Fibroblast of the aortic adventitia (primary cell): ENCODE measurements at regions not wholly inside any gene's neighbourhood (a gene's known extent, or its start where the extent isn't known, plus 50 kb on each side); places are given as distances from the start of the nearest gene placed in this dataset.

Experiments used
- DNase-seq: peaks from one replicate; pipeline ENCODE4 v3.0.0-alpha.2; 2010; ENCODE audit warnings: low read depth
- H3K4me3 ChIP-seq: 2 replicates; pipeline ENCODE4 v1.5.1; 2011; ENCODE audit warnings: low read depth, mild to moderate bottlenecking, control low read depth, low read length, moderate library complexity
- TF ChIP-seq, protein P1 (sequence below): IDR thresholded peaks from 2 replicates; pipeline ENCODE4 v1.5.1; 2011; ENCODE audit warnings: mild to moderate bottlenecking, low read length, control low read depth, inconsistent platforms; ENCODE audit not compliant: insufficient read depth

DNA sequence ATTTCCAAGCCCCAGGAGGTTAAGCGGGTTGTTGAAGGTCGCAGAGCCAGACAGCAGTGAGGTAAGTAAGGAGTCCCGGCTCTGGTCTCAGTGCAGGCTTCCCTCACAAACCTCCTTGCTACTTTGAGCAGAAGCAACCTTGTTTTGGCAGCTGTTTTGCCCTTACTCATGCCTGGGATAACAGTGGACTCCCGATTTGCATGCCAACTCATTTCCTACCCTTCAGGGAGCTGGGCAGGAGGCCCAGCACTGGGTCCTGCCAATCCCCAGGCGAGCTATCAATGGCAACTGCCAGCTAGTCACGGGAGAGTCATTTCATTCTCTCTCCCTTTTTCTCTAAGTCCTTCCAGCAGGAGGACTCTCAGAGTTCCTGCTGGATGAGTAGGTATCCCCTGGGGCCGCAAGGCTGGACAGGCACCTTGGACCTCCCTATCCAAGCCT, 72.0 kb upstream of the KSR1 start:
- no peak overlapping the region for H3K4me3 ChIP-seq
- DNase-seq, result peak; percentile 99
- TF ChIP-seq, protein P1, sequence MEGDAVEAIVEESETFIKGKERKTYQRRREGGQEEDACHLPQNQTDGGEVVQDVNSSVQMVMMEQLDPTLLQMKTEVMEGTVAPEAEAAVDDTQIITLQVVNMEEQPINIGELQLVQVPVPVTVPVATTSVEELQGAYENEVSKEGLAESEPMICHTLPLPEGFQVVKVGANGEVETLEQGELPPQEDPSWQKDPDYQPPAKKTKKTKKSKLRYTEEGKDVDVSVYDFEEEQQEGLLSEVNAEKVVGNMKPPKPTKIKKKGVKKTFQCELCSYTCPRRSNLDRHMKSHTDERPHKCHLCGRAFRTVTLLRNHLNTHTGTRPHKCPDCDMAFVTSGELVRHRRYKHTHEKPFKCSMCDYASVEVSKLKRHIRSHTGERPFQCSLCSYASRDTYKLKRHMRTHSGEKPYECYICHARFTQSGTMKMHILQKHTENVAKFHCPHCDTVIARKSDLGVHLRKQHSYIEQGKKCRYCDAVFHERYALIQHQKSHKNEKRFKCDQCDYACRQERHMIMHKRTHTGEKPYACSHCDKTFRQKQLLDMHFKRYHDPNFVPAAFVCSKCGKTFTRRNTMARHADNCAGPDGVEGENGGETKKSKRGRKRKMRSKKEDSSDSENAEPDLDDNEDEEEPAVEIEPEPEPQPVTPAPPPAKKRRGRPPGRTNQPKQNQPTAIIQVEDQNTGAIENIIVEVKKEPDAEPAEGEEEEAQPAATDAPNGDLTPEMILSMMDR, result peak; percentile 37

DNA sequence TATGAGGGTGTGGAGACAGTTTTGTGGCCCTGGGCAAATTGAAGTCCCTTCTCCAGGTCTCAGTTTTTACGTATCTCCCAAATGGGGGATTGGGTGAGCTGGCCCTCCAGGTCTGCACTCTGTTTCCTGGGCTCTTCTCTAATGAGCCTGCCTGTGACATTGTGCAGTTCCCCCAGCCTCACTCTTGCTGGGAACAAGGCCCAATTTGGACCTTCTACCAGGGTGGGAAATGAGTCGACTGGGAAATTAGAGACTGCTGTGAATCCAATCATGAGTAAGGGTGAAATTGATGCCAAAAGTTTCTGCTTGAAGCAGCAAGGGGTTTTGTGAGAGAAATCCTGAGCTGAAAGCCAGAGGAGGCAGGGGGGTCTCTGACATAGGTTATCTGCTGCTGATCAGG, 71.5 kb upstream of the KSR1 start:
- DNase-seq, result peak; percentile 69
- TF ChIP-seq, protein P1, result no peak
- H3K4me3 ChIP-seq, result no peak overlapping the region

DNA sequence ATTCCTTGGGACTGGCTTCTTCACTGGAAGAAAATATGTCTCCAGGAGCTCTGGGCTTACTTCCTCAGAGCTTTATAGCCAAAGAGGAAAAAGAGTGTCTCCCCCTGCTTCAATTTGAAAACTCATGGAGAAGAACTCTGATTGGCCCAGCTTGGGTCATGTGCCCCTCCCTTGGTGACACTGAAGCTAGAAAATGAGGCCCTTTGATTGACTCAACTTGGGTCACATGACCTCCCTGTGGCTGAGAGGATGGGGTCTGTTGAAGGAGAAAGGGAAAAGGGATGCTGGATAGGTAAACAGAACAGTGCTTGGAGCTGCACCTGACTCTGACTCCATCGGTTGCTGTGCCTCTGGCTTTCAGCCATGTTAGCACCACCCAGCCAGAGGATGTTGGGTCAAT, 70.6 kb upstream of the KSR1 start:
- TF ChIP-seq, protein P1, result no peak
- no peak overlapping the region for H3K4me3 ChIP-seq
- DNase-seq, result no peak

DNA sequence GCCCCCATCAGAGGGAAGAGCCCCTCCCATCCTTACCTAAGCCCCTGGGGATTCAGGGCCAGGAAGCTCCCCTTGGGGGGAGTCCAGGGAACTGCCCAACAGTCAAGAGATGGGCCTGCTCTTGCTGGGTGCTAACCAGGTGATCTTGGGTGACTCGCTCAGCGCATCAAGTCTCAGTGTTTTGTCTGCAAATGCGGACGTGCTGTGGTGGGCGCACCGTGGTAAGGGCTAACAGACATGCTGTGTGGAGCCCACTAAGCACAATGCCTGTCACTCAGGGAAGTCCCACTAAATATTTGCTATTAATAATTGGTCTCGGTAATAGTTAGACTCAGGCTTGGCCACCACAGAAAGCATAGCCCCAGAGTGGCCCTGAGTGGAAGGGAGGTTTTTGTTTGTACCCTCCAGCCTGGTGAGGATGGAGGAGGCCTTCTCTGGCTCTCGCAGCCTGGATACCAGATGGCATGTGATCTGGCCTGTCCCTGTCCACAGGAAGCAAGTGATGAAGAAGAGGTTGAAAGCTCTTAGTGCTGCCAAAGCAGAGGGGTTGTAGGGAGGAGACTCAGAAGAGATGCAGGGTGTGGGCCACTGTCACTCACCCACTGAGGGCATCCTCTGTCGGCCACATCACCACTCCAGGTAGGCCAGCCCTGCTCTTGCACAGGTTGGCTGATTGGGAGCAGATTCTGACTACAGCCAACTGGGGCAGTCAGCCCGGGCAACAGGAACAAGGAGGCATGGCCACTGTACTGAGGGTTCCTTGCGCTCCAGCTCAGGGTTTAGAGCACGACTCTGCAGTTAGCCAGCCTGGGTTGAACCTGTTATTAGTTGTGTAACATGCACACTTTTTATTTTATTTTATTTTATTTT, 69.8 kb upstream of the KSR1 start:
- no peak for DNase-seq
- TF ChIP-seq, protein P1, result no peak
- H3K4me3 ChIP-seq, result no peak overlapping the region

DNA sequence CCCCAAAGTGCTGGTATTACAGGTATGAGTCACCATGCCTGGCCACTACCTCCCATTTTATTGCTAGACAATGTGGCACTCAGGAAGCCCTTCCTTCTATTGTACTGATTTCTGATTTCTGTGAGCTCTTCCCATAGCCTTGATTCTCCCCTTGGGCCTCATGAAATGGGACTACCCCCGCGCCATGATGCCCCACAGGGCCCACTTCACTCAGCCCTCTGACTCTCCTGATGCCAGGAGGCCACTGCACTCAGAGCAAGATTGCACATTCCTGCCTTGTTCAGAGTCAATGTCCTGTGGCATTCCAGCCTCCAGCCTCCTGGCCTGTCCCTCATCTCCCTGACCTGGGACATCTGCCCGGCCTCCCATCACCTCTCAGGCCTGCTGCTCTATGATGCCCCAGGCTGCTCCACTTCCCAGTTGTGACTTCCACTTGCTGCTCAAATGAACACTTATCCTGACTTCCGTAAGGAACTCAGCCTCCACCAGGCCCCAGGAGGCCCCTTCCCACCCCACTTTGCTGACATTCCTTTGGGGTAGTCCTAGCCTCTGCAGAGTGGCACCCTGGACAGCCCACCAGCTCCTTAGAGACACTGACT, 66.6 kb upstream of the KSR1 start:
- no peak overlapping the region for H3K4me3 ChIP-seq
- TF ChIP-seq, protein P1, result no peak
- DNase-seq, result no peak

DNA sequence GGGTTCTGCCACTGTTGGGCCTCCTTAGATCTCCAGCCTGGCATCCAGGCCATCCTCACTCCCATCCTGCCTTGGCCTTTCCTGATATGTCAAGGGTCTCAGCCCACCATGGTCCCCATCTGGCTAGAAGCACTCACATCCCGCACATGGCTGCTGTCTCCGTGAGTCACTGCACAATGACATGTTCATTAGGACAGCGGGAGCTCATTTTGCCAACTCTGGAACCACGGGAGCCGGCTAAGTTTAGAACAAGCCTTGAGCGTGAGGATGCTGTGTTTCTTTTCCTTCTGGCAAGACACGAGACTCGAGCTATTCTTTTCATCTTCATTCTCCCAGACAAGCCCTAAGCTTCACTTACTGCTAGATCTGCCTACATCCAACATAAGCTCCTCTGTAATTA, 65.7 kb upstream of the KSR1 start:
- DNase-seq, result no peak
- TF ChIP-seq, protein P1, result no peak
- H3K4me3 ChIP-seq, result no peak overlapping the region
